Activated CD4-positive, alpha-beta memory T cell treated with anti-CD3 and anti-CD28 coated beads for 36 hours (primary cell): ENCODE measurements at regions not wholly inside any gene's neighbourhood (a gene's known extent, or its start where the extent isn't known, plus 50 kb on each side); places are given as distances from the start of the nearest gene placed in this dataset.

Experiments
- CTCF ChIA-PET: fragments of 350-600 bp; sonication (Branson Sonifier 250); formaldehyde crosslinking; loops from one replicate; lab custom pipeline; 2021; ENCODE audit warnings: antibody characterized with exemption, inconsistent platforms; lab: Charles Lee
- POLR2A ChIA-PET: fragments of 350-600 bp; sonication (Branson Sonifier 250); formaldehyde crosslinking; loops from one replicate; lab custom pipeline; 2021; ENCODE audit warnings: antibody characterized with exemption; lab: Charles Lee
- DNase-seq: peaks from one replicate; pipeline ENCODE4 v3.0.0-alpha.2; 2020
- H3K27ac Mint-ChIP-seq: one replicate; pipeline ENCODE4 v1.8.0; 2021; ENCODE audit warnings: mixed read lengths
- H3K27me3 Mint-ChIP-seq: one replicate; pipeline ENCODE4 v1.8.0; 2021; ENCODE audit warnings: mixed read lengths
- H3K36me3 Mint-ChIP-seq: one replicate; pipeline ENCODE4 v1.8.0; 2021; ENCODE audit warnings: mixed read lengths
- H3K4me1 Mint-ChIP-seq: one replicate; pipeline ENCODE4 v1.8.0; 2021; ENCODE audit warnings: low read depth, mixed read lengths
- H3K4me3 Mint-ChIP-seq: one replicate; pipeline ENCODE4 v1.8.0; 2021; ENCODE audit warnings: mild to moderate bottlenecking, mixed read lengths
- H3K9me3 Mint-ChIP-seq: one replicate; pipeline ENCODE4 v1.8.0; 2021; ENCODE audit warnings: mixed read lengths
- intact Hi-C: fragments of 100-400 bp; cut with micrococcal nuclease; formaldehyde crosslinking; loops from one replicate; pipeline ENCODE4 v1.15.1; 2023

- H3K27ac Mint-ChIP-seq: no peak overlapping the region
- H3K9me3 Mint-ChIP-seq: no peaks in the 10 kb centered on the region
- DNase-seq: no peak
- ChIA-PET CTCF (no interaction called here), POLR2A (no interaction called here)
- H3K4me3 Mint-ChIP-seq: no peak overlapping the region
- H3K27me3 Mint-ChIP-seq: peaks cover 32% of the 10 kb centered on the region
- no peaks in the 10 kb centered on the region for H3K36me3 Mint-ChIP-seq
- intact Hi-C loops: no loop called here
- H3K4me1 Mint-ChIP-seq: no peaks in the 10 kb centered on the region
These were observed 660.7 kb downstream of the PTPRU start for GRCh38 chr1:29896791-29897714.

- POLR2A ChIA-PET: no interaction called here
- peaks cover 32% of the 10 kb centered on the region for H3K27me3 Mint-ChIP-seq
These were observed 660.0 kb downstream of the PTPRU start for GRCh38 chr1:29896300-29896699.

GRCh38 chr1:29895201-29895600, 658.9 kb downstream of the PTPRU start:
- ChIA-PET CTCF (no interaction called here), POLR2A (no interaction called here)
- H3K36me3 Mint-ChIP-seq: no peaks in the 10 kb centered on the region
- H3K27ac Mint-ChIP-seq: no peak overlapping the region
- DNase-seq: no peak
- intact Hi-C loops: no loop called here
- H3K4me3 Mint-ChIP-seq: no peak overlapping the region
- no peaks in the 10 kb centered on the region for H3K9me3 Mint-ChIP-seq
- H3K27me3 Mint-ChIP-seq: peaks cover 32% of the 10 kb centered on the region
- no peaks in the 10 kb centered on the region for H3K4me1 Mint-ChIP-seq

More at GRCh38 chr1:29896300-29896699, 660.0 kb downstream of the PTPRU start:
- Mint-ChIP-seq H3K36me3 (no peaks in the 10 kb centered on the region), H3K4me3 (no peak overlapping the region), H3K9me3 (no peaks in the 10 kb centered on the region), H3K27ac (no peak overlapping the region), H3K4me1 (no peaks in the 10 kb centered on the region)
- intact Hi-C loops: no loop called here
- CTCF ChIA-PET: no interaction called here
- no peak for DNase-seq

- DNase-seq: no peak
- intact Hi-C loops: no loop called here
- H3K4me3 Mint-ChIP-seq: no peak overlapping the region
- no peaks in the 10 kb centered on the region for H3K36me3 Mint-ChIP-seq
- ChIA-PET CTCF (no interaction called here), POLR2A (no interaction called here)
- peaks cover 32% of the 10 kb centered on the region for H3K27me3 Mint-ChIP-seq
- H3K4me1 Mint-ChIP-seq: no peaks in the 10 kb centered on the region
- no peak overlapping the region for H3K27ac Mint-ChIP-seq
- H3K9me3 Mint-ChIP-seq: no peaks in the 10 kb centered on the region
These were observed 658.0 kb downstream of the PTPRU start for GRCh38 chr1:29894311-29894710.

- Mint-ChIP-seq H3K27ac (no peak overlapping the region), H3K9me3 (no peaks in the 10 kb centered on the region)
- CTCF ChIA-PET: no interaction called here
These were observed 657.5 kb downstream of the PTPRU start for GRCh38 chr1:29893806-29894205.

GRCh38 chr1:29893046-29893723, 656.9 kb downstream of the PTPRU start:
- no peaks in the 10 kb centered on the region for H3K36me3 Mint-ChIP-seq
- ChIA-PET CTCF (interaction anchor here (0.5 kb wide), 1 partner anchor 908 kb away, joined by 3 read pairs; no protein-coding TSS in a partner anchor), POLR2A (no interaction called here)
- intact Hi-C loops: no loop called here
- H3K4me3 Mint-ChIP-seq: no peak overlapping the region
- H3K4me1 Mint-ChIP-seq: no peaks in the 10 kb centered on the region
- DNase-seq: no peak
- no peaks in the 10 kb centered on the region for H3K9me3 Mint-ChIP-seq
- no peak overlapping the region for H3K27ac Mint-ChIP-seq
- H3K27me3 Mint-ChIP-seq: peaks cover 32% of the 10 kb centered on the region

More at GRCh38 chr1:29893806-29894205, 657.5 kb downstream of the PTPRU start:
- intact Hi-C loops: no loop called here
- Mint-ChIP-seq H3K27me3 (peaks cover 32% of the 10 kb centered on the region), H3K4me3 (no peak overlapping the region), H3K36me3 (no peaks in the 10 kb centered on the region), H3K4me1 (no peaks in the 10 kb centered on the region)
- no peak for DNase-seq
- POLR2A ChIA-PET: no interaction called here

- ChIA-PET POLR2A (no interaction called here), CTCF (no interaction called here)
- Mint-ChIP-seq H3K36me3 (no peaks in the 10 kb centered on the region), H3K4me1 (no peaks in the 10 kb centered on the region), H3K27me3 (peaks cover 25% of the 10 kb centered on the region), H3K9me3 (no peaks in the 10 kb centered on the region), H3K27ac (no peak overlapping the region), H3K4me3 (no peak overlapping the region)
- DNase-seq: no peak
- intact Hi-C loops: no loop called here
These were observed 655.9 kb downstream of the PTPRU start for GRCh38 chr1:29892247-29892646.

GRCh38 chr1:29890201-29890959, 654.1 kb downstream of the PTPRU start:
- ChIA-PET POLR2A (no interaction called here), CTCF (no interaction called here)
- no peak for DNase-seq
- Mint-ChIP-seq H3K9me3 (no peaks in the 10 kb centered on the region), H3K4me3 (no peak overlapping the region), H3K27ac (no peak overlapping the region), H3K27me3 (peaks cover 16% of the 10 kb centered on the region), H3K4me1 (no peaks in the 10 kb centered on the region), H3K36me3 (no peaks in the 10 kb centered on the region)
- intact Hi-C loops: no loop called here

GRCh38 chr1:29889776-29890175, 653.5 kb downstream of the PTPRU start:
- DNase-seq: no peak

GRCh38 chr1:29884740-29885139, 648.4 kb downstream of the PTPRU start:
- DNase-seq: no peak
- Mint-ChIP-seq H3K27ac (no peak overlapping the region), H3K4me3 (no peak overlapping the region), H3K4me1 (no peaks in the 10 kb centered on the region), H3K36me3 (no peaks in the 10 kb centered on the region), H3K9me3 (no peaks in the 10 kb centered on the region), H3K27me3 (peaks cover 6% of the 10 kb centered on the region)
- intact Hi-C loops: no loop called here
- POLR2A ChIA-PET: no interaction called here
- CTCF ChIA-PET: no interaction called here

More at GRCh38 chr1:29889776-29890175, 653.5 kb downstream of the PTPRU start:
- intact Hi-C loops: no loop called here
- H3K4me3 Mint-ChIP-seq: no peak overlapping the region
- H3K27me3 Mint-ChIP-seq: peaks cover 10% of the 10 kb centered on the region
- H3K36me3 Mint-ChIP-seq: no peaks in the 10 kb centered on the region
- H3K4me1 Mint-ChIP-seq: no peaks in the 10 kb centered on the region
- H3K27ac Mint-ChIP-seq: no peak overlapping the region
- ChIA-PET CTCF (no interaction called here), POLR2A (no interaction called here)
- H3K9me3 Mint-ChIP-seq: no peaks in the 10 kb centered on the region

- no peak for DNase-seq
- no peaks in the 10 kb centered on the region for H3K4me1 Mint-ChIP-seq
- H3K4me3 Mint-ChIP-seq: no peak overlapping the region
- intact Hi-C loops: no loop called here
- H3K27ac Mint-ChIP-seq: no peak overlapping the region
- H3K27me3 Mint-ChIP-seq: peaks cover 7% of the 10 kb centered on the region
- no peaks in the 10 kb centered on the region for H3K36me3 Mint-ChIP-seq
- H3K9me3 Mint-ChIP-seq: no peaks in the 10 kb centered on the region
- ChIA-PET POLR2A (no interaction called here), CTCF (no interaction called here)
These were observed 647.7 kb downstream of the PTPRU start for GRCh38 chr1:29883986-29884385.

GRCh38 chr1:29883411-29883832, 647.1 kb downstream of the PTPRU start:
- ChIA-PET POLR2A (no interaction called here), CTCF (no interaction called here)
- H3K4me1 Mint-ChIP-seq: no peaks in the 10 kb centered on the region
- no peak for DNase-seq
- H3K9me3 Mint-ChIP-seq: no peaks in the 10 kb centered on the region
- H3K27ac Mint-ChIP-seq: no peak overlapping the region
- H3K4me3 Mint-ChIP-seq: no peak overlapping the region
- intact Hi-C loops: no loop called here
- H3K36me3 Mint-ChIP-seq: no peaks in the 10 kb centered on the region
- H3K27me3 Mint-ChIP-seq: peaks cover 7% of the 10 kb centered on the region
